DMS 273 treated with DMSO at 0.1 percent for 48 hours (cell line): ENCODE measurements at regions not wholly inside any gene's neighbourhood (a gene's known extent, or its start where the extent isn't known, plus 50 kb on each side); places are given as distances from the start of the nearest gene placed in this dataset.
"Not testable (repeated sequence)": the region's sequence is repeated elsewhere in the genome, so short reads cannot be mapped to it uniquely, and the experiment has no call there.

ENCODE experiments used
- DNase-seq: peaks from one replicate; lab custom pipeline; 2025; lab: John Stamatoyannopoulos, UW

DNA sequence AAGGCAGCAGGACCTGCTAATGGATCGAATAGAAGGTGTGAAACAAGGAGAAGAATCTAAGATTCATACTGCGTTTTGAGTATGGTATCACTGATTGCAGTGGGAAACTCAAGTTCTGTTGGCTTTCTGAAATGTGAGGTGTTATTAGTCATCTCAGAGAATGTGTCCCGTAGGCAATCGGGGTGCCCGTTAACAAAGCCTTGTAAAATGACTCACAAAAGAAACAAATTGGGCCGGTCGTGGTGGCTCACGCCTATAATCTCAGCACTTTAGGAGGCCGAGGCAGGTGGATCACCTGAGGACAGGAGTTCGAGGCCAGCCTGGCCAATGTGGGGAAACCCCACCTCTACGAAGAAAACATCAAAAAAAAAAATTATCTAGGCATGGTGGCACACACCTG is 118.2 kb upstream of the C7orf33 start:
- no peak for DNase-seq

DNA sequence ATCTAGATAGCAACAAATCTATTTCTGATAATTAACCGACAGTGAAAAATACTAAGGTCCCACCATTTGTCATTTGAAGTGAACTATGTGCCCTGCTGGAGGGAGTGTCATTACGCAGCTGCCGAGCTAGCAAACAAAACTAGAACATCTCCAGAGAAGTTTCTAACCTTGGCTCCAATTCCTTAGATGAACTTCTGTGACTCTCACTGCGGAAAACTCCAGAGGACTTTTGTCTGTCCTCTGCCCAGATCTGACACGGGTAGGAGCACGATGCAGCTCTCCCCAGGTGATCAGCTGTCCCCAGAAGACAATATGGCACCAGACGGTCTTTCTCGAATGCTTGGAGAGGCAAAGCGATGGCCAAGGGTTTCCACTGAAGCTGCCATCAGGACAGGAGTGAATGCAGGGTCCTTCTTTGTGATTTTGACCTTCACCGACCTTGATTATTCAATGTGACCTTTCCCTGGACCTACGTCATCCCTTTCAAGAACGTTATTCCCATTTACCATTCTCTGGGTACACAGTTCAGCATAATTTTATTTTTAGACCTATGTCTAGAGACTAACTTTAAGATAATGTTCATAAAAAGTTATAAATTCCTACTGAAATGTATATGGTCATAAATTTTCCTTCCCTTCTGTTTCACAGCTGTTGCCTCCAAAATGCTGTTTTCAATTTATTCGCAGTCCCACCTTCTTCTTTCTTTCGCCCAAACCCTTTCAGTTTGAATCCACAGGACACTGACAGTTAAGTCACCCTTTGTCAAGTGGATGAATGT is 116.7 kb upstream of the C7orf33 start:
- no peak for DNase-seq

DNA sequence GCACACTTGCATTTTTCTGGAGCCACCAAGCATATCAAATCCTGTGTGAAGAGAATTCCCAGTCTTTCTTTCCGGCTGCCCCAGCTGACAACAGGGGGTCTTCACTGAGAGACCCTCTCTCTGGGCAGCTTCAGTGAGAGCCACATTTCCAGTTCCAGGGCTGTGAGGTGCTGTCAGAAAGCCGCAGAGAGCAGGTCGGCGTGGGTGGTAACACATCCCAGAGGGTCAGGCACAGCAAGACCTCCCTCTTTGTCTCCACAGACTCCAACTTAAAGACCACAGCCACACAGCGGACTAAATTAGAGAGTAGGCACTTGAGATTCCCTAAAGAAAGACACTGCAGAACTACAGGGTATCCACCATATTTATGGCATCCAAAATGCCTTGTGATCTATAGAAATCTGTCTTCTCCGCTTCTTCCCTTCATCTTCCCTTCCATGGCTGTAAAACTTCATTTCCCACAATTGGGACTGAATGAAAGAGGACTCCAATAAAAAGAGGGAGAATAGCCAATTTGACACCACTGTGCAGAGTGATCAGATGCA is 116.0 kb upstream of the C7orf33 start:
- DNase-seq = no peak

DNA sequence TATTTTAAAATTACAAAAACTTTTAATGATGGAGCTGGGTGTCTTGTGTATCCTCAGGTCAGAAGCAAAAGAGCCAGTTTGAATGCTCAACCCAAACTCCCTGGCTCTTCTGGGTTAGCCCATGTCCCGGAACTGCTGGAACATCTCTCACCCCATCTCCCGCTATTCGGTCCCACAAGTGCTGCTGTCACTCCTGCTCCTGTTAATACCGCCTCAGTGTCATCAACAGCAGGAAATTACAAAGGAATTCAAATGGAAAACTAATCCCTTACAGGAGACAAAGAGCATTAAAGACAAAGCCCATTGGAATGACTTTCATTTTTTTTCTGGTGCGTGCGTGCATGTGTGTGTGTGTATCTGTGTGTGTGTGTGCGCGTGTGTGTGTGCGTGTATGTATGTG is 112.0 kb upstream of the C7orf33 start:
- no peak for DNase-seq

DNA sequence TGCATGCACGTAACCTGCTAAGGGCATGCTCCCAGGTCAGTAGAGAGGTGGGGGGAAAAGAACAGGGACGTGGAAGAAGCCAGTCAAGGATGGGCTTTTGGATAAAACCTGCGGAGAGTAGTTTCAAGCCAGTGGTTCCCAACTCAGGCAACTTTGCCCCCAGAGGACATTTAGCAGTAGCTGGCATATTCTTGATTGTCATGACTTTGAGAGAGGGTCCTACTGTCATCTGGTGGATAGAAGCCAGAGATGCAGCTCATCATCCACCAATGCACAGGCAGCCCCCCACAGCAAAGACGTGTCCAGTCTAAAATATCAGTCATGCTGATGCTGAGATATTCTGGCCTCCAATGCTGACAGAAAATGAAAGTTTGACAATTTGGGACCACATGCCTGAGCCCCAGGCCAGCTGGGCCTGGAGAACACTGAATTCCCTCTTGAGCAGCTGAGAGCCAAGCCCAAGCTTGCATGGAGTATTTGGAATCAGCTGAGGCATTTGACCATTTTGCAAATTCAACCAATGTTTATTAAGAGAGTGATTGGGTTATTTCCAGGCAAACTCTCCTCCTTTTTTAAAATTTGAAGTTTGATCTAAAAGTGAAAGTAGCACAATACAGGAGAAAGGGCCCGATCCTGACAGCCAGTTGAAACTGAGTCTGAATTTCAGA is 110.0 kb upstream of the C7orf33 start:
- no peak for DNase-seq

DNA sequence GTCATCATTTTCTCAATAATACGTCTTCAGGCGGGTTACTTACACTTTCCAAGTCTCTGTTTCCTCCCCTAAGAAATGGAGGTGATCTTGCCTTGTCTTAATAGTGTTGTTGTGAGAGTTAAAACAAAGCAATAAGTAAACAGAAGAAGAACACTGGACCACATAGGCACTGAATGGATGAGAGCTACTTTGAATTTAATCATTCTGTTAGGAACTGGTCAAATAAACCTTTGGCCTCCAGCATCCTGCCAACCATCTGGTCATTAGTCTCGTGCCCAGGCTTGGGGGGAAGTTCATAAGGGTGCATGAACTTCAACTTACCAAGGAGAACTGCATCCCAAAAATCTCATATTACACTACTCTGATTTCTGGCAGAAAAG is 109.4 kb upstream of the C7orf33 start:
- no peak for DNase-seq

DNA sequence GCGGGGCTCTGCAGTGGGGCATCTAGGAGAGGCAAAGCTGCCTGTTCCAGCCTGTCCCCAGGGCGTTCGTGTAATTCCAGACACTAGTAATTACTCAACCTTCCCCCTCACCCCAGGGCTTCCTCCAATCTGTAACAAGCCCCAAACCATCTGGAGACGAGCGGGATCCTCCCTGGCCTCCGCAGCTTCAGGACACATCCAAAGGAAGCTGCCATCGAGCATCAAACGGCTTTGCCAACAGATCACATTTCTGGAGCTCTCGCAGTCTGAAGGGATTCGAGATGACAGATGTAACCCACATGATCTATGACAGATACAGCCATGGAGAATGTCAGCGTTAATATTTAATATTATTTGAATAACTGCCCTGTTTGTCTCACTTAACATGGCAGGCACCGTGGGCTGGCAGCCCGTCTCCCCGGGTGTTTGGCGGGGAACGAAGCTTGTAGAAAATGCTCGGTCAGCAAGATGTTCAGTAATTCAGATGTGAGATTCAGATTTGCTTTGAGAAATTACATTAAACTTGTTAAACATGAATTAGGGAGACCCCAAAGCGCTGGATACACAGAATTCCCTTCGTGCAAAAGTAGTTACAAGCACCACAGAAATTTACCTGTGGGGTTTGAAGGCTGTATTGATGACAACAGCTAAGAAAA is 108.5 kb upstream of the C7orf33 start:
- DNase-seq = peak; percentile 74

DNA sequence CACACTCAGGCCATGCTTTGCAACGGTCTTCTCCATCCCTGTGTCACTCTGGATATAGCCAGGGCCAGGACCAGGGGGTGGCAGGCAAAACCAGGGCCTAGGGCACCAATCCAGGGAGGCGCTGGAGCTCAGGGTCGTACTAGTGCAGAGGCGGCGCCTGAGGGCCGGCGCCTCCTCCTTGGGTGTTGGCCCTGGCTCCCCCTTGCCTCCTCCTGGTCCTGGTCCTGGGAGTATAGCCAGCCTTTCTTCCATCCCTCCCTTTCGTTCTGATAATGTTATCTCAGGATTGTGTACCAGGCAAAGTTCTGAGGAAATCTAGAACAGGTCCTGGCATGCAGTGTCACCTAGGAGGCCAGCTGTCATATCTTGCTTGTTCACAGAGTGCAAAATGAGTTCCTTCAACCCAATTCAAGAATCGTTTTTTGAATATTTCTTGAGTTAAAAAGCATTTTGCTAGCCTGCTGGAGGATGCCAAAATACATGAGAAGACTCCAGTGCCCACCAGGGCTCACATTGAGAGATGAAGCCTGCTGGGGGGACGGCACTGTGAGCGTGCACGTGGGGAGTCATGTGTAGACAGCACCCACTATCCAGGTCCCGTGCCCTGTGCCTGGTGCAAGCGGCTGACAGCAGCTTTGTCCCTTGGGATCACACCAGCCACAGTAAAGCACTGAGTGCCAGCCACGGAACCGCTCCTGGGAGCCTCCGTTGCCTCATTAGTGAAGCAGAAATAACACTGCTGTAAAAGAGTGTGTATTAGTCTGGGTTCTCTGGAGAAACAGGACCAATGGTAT is 106.9 kb upstream of the C7orf33 start:
- DNase-seq = no peak

DNA sequence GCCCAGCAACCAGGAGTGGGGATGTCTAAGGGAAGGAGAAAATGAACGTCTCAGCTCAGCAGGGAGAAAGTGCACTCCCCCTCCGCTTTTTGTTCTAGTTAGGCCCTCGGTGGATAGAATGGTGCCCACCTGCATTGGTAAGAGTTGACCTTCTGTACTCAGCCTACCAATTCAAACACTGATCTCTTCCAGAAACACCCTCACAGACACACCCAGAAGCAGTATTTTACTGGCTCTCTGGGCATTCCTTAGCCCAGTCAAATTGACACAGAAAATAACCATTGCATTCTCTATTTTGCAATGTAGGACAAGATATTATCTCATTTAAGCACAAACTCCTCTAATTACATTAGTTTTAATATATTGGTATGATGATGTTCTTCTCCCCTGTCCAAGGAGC is 106.1 kb upstream of the C7orf33 start:
- DNase-seq = no peak

DNA sequence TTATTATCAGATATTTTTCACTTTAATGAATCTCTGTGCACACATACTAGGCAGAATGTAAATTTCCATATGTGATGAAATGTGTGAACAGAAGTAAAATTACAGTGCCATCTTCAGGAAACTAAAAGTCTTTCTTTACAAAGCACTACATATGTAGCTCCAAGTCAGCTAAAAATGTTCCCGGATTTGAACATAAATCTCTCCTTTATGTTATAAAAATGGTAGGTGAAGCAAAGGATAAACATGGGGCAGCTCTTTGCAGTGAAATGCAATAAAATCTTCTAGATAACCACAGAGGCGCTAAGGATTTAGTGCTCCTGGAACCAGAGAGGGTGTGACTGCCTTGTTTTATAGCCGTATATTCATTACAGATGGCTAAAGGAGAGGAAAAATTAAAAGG is 104.9 kb upstream of the C7orf33 start:
- DNase-seq = peak; percentile 40

DNA sequence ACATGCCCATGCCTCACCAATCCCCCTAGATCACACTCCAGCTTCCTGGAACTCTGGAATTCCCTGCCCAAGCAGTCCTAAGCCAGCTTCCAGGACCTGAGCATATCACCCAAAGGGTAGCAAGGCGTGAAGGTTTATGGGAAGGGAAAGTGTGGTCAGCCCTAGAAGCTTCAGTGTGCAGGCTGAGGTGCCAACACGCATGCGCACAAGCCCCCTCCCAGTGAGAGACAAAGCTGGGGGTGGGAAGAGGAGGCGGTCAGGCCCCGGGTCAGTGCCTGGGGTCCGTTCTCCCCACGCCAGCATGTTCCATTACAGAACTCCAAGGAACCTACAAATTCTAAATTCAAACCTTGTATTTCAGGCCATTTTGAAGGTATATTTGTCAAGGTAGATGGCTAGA is 103.6 kb upstream of the C7orf33 start:
- no peak for DNase-seq

DNA sequence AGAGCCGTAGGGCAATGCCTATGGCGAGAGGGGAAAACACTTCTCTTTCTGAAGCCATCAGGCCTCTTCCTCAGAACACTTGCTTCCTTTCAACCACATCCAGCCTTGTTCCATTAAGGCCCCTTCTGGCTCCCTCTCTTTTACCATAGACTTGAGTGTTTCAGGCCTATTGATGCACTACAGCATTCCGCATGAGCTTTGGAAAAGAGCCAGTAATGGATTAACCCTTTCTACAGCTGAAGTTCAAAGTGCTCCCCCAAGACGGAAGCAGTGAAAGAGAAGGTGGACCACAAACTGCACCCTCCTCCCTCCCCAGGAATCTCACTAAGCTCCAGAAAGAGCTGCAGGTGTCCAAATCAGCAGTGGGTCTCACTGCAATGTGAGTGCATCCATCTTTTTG is 102.7 kb upstream of the C7orf33 start:
- no peak for DNase-seq

DNA sequence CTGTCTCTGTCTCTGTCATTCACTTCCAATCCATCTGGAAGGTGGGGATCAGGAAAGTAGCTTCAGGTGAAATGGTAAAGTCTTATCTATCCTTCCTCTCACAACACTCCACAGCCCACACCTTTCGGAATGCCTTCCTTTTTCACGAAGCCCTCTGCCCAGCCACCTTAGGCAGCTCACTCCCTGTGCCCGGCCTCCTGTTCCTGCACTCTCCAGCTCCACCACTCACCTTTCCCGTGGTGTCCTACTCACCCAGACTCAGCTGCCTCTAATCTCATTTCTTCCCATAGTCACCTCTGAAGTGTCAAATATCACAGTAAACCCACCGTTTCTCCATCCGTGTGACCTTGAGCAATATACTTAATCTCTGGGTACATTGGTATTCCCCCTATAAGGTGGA is 100.9 kb upstream of the C7orf33 start:
- DNase-seq = no peak

DNA sequence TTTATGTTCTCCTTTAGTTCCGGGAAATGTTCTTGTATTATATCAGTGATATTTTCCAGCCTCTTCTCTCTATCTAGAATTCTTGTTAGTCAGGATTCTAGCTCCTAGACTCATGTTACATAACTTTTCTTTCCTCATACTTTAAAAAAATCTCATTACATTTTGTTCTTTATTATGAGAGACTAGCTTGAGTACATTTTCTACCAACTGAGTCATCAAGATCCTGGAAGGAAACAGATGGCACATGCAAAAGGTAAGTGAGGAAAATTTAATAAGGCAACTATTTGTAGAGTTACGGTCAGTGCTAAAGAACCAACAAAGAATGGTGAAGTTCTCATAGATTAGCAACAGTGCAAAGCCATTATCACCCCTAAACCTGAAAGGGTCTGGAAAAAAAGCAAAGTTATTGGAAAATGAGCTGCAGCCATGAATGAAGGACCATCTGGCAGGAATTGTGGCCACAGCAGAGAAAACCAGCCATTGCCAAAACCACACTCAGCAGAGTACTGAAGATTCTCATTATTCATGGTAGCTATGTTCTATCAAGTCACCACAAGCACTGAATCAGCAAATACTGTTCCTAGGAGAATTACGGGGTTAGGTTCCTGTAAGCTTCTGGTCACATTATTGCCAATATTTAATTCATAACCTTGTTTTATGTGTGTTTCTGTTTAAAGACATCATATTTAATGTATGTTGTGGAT is 98.3 kb upstream of the C7orf33 start:
- DNase-seq = peak; percentile 17

DNA sequence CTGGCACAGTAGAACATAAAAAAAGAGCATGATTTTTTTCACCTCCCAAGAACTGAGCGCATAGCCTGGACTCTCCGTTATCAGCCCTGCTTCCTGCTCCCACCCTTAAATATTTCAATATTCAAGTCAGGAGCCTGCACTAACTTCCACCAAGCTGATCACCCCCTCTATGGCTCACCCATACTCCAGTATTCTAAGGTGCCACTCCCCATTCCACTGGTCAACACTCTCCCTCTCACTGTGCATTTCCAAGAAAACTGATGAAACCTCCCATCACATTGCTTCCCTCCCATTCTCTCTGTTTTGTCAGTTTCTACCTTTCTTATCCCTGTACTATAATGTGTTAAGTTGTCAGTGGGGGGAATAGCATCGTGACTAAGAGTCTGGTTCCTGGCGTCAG is 95.0 kb upstream of the C7orf33 start:
- no peak for DNase-seq

DNA sequence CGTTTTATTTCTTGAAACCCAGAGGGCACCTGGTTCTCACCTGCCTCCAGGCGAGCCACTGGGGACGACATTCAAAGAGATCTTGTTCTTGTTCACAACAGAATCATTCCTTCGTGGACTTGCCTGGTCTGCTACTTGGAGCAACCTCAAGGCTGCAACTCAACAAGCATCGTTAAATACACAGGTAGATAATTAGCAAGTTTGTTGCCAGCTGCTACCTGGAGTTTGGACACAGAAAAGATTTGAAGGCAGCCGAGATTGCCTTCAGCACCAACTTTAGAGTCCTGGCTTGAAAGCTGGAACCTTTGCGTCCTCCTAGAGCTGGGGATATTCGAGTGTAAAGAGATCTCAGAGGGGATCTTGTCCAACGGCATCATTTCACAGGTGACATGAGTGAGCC is 89.6 kb upstream of the C7orf33 start:
- no peak for DNase-seq

DNA sequence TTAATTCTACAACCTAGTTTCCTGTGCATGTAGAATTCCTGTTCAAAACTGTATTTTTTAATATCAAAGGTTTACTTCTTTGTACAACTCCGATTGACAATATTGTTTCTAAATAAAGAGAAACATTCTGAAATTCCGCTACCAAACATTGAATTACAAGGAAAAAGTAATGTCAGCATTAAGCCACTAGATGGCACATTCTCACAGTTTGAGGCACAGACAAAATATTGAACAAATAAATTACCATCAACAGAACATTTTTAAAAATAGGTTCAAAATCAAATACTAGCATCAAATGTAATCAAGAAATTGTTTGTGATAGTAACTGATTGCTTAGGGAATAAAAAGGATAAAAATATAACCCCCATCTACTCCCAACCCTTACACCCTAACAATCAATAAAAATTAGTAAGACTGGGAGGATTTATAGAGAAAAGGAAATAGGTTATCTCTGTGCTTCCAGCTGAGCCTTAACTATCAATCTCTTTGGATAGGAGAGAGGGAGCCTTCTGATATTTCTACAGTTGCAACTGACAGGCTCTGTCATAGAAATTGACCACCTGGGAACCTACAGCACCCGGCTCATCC is 86.6 kb upstream of the C7orf33 start:
- DNase-seq = peak; percentile 6

DNA sequence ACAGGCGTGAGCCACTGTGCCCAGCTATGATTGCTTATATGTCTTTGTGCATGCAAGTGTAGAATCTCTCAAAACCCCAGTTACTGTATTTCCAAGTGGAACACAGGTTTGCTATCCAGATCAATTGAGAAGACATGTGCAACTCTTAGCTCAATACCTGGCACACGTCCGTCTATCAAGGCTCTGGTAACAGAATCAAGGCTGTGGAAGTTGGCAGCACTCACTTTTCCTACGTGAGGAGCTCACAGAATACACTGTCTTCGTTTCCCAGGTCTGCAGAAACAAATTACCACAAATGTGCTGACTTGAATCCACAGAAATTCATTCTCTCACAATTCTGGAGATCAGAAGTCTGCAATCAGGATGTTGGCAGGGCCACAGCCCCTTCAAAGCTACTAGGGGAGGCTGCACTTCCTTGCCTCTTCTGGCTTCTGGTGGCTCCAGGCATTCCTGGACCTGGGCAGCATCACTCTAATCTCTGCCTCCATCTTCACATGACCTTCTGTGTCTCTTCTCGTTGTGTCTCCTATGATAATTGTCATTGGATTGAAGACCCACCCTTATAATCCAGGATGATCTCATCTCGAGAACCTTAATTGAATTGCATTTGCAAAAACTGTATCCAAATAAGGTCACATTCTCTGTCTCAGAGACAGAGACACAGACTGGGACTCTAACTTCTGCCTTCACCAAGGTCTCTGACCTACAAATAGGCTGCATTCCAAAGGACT is 84.8 kb upstream of the C7orf33 start:
- no peak for DNase-seq

DNA sequence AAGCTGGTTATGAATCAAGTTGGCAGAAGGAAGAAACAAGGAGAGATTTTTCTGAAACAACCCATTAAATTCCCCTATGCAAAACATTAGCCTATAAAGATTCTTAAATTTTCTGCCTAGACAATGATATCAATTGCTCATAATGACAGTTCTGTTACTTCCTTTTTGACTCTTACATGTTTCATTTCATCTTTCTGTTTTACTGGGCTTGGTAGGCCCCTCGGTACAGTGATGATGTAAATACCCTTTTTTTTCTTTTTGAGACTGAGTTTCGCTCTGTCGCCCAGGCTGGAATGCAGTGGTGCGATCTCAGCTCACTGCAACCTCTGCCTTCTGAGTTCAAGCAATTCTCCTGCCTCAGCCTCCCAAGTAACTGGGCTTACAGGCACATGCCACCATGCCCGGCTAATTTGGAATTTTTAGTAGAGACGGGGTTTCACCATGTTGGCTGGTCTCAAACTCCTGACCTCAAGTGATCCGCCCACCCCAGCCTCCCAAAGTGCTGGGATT is 83.4 kb upstream of the C7orf33 start:
- DNase-seq = not testable (repeated sequence)

DNA sequence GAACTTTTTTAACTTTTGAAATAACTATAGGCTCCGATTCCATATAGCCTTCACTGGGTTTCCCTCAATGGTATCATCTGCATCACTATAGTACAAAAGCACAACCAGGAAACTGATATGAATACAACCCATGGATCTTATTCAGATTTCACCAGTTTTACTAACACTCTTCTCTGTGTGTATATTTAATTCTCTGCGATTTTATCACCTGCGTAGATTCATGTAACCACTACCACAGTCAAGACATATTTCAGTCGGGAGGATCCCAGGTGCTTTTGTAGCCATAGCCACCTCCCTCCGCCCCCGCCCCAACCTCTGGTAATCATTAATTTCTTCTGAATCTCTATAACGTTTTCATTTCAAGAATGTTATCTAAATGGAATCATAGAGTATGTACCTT is 82.8 kb upstream of the C7orf33 start:
- no peak for DNase-seq
